ENCODE measurements at regions not wholly inside any gene's neighbourhood (a gene's known extent, or its start where the extent isn't known, plus 50 kb on each side); places are given as distances from the start of the nearest gene placed in this dataset.
"Not testable (repeated sequence)": the region's sequence is repeated elsewhere in the genome, so short reads cannot be mapped to it uniquely, and the experiment has no call there.

GRCh38 chr15:95194746-95195145 is 963.4 kb downstream of the MCTP2 start:
- H3K4me1 ChIP-seq (ENCODE audit: control insufficient read depth in 1 of 2, insufficient read depth in 2 of 2, low read length in 2 of 2): no peaks in the 10 kb centered on the region
- no peaks in the 10 kb centered on the region for H3K27me3 ChIP-seq (ENCODE audit: control insufficient read depth in 1 of 2, insufficient read depth in 2 of 2, low read length in 2 of 2)
- no peak overlapping the region for H3K27ac ChIP-seq (ENCODE audit: low read depth, low read length)
- no peak overlapping the region for H3K9ac ChIP-seq (ENCODE audit: low read depth in 1 of 2, low read length in 2 of 2)
- H3K4me3 ChIP-seq (ENCODE audit: low read depth in 1 of 2, low read length in 2 of 2): no peak overlapping the region
- no peaks in the 10 kb centered on the region for H3K36me3 ChIP-seq (ENCODE audit: control insufficient read depth in 1 of 2, insufficient read depth in 2 of 2, low read length in 2 of 2)
- H3K9me3 ChIP-seq (ENCODE audit: control insufficient read depth in 1 of 2, low read length in 2 of 2): no peaks in the 10 kb centered on the region

DNA sequence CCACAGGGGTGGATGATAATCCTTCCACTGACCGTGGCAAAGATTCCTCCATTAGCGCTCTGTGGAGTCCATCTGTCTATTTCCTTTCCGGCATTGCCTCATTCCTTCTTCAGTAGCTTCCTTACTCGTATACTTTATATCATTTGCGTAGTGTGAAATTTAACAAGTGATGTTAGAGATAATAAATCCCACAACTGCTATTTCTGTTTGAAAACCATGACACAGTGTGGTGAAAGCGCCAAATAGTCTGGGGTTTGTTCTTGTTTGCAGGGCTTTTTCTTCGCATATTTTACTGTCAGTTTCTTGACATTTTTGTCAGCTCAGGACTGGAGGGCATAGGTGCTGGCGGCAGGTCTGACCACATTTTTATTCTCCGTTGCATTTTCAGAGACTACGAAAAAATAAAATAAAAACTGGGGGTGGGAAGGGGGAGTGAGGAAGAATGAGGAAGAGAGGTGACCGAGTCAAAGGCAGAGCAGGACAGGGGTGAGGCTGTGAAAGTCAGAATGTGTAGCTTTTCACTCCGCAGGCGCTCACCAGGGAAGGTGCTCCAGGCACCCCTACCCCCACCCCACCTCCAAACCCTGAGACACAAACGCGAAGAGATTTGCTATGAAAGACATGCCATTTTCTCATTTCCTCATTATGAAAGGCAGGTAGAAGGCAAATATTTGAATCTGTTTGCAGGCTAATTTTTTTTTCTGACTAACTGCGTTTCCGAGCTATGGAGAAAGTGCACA is 965.0 kb downstream of the MCTP2 start:
- H3K4me3 ChIP-seq (ENCODE audit: low read depth in 1 of 2, low read length in 2 of 2): no peak overlapping the region
- H3K9ac ChIP-seq (ENCODE audit: low read depth in 1 of 2, low read length in 2 of 2): no peak overlapping the region

GRCh38 chr15:95202569-95203349 is 971.4 kb downstream of the MCTP2 start:
- no peaks in the 10 kb centered on the region for H3K36me3 ChIP-seq (ENCODE audit: control insufficient read depth in 1 of 2, insufficient read depth in 2 of 2, low read length in 2 of 2)

More for the DNA sequence above, 965.0 kb downstream of the MCTP2 start:
- H3K27ac ChIP-seq (ENCODE audit: low read depth, low read length): no peak overlapping the region
- peaks cover 0 to 4% of the 10 kb centered on the region in 2 donors for H3K9me3 ChIP-seq (ENCODE audit: control insufficient read depth in 1 of 2, low read length in 2 of 2)
- H3K27me3 ChIP-seq (ENCODE audit: control insufficient read depth in 1 of 2, insufficient read depth in 2 of 2, low read length in 2 of 2): no peaks in the 10 kb centered on the region
- no peaks in the 10 kb centered on the region for H3K36me3 ChIP-seq (ENCODE audit: control insufficient read depth in 1 of 2, insufficient read depth in 2 of 2, low read length in 2 of 2)
- no peaks in the 10 kb centered on the region for H3K4me1 ChIP-seq (ENCODE audit: control insufficient read depth in 1 of 2, insufficient read depth in 2 of 2, low read length in 2 of 2)

DNA sequence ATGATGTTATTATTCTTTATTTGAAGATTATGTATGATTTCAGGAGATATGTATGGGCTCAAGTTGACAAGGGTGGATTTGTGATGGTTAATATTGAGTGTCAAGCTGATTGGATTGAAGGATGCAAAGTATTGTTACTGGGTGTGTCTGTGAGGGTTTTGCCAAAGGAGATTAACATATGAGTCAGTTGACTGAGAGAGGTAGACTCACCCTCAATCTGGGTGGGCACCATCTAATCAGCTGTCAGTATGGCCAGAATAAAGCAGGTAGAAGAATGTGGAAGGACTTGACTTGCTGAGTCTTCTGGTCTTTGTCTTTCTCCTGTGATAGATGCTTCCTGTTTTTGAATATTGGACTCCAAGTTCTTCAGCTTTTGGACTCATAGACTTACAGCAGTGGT is 973.7 kb downstream of the MCTP2 start:
- Histone ChIP-seq H3K9ac (ENCODE audit: low read depth in 1 of 2, low read length in 2 of 2) (no peak overlapping the region), H3K27me3 (ENCODE audit: control insufficient read depth in 1 of 2, insufficient read depth in 2 of 2, low read length in 2 of 2) (no peaks in the 10 kb centered on the region), H3K4me3 (ENCODE audit: low read depth in 1 of 2, low read length in 2 of 2) (no peak overlapping the region), H3K4me1 (ENCODE audit: control insufficient read depth in 1 of 2, insufficient read depth in 2 of 2, low read length in 2 of 2) (no peaks in the 10 kb centered on the region), H3K9me3 (ENCODE audit: control insufficient read depth in 1 of 2, low read length in 2 of 2) (peaks cover 5 to 14% of the 10 kb centered on the region in 2 donors), H3K27ac (ENCODE audit: low read depth, low read length) (no peak overlapping the region), H3K36me3 (ENCODE audit: control insufficient read depth in 1 of 2, insufficient read depth in 2 of 2, low read length in 2 of 2) (no peaks in the 10 kb centered on the region)

More at GRCh38 chr15:95202569-95203349, 971.4 kb downstream of the MCTP2 start:
- Histone ChIP-seq H3K27me3 (ENCODE audit: control insufficient read depth in 1 of 2, insufficient read depth in 2 of 2, low read length in 2 of 2) (no peaks in the 10 kb centered on the region), H3K4me3 (ENCODE audit: low read depth in 1 of 2, low read length in 2 of 2) (no peak overlapping the region), H3K27ac (ENCODE audit: low read depth, low read length) (no peak overlapping the region), H3K9me3 (ENCODE audit: control insufficient read depth in 1 of 2, low read length in 2 of 2) (peaks cover 5 to 9% of the 10 kb centered on the region in 2 donors), H3K4me1 (ENCODE audit: control insufficient read depth in 1 of 2, insufficient read depth in 2 of 2, low read length in 2 of 2) (no peaks in the 10 kb centered on the region), H3K9ac (ENCODE audit: low read depth in 1 of 2, low read length in 2 of 2) (no peak overlapping the region)

- not testable (repeated sequence) for H3K4me3 ChIP-seq (ENCODE audit: low read depth in 1 of 2, low read length in 2 of 2); H3K9ac ChIP-seq (ENCODE audit: low read depth in 1 of 2, low read length in 2 of 2); H3K36me3 ChIP-seq (ENCODE audit: control insufficient read depth in 1 of 2, insufficient read depth in 2 of 2, low read length in 2 of 2); H3K27ac ChIP-seq (ENCODE audit: low read depth, low read length); H3K27me3 ChIP-seq (ENCODE audit: control insufficient read depth in 1 of 2, insufficient read depth in 2 of 2, low read length in 2 of 2); H3K4me1 ChIP-seq (ENCODE audit: control insufficient read depth in 1 of 2, insufficient read depth in 2 of 2, low read length in 2 of 2)
- H3K9me3 ChIP-seq (ENCODE audit: control insufficient read depth in 1 of 2, low read length in 2 of 2): peaks cover 5 to 13% of the 10 kb centered on the region in 2 donors
Observed at GRCh38 chr15:95205830-95206229, 974.5 kb downstream of the MCTP2 start.

GRCh38 chr15:95208071-95208470 is 976.7 kb downstream of the MCTP2 start:
- H3K27ac ChIP-seq (ENCODE audit: low read depth, low read length): no peak overlapping the region

DNA sequence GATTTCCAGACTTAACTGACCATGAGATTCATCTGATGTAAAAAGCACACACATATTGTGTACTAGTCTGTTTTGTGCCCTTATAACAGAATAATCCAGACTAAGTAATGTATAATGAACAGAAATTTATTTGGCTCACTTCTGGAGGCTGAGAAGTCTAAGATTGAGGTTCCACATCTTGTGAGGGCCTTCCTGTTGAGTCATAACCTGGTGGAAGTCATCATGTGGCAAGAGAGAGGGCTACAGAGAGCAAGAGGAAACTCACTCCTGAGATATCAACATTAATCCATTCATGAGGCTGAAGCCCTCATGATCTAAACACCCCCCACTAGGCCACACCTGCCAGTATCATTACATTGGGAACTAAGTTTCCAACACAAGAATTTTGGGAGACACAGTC is 977.6 kb downstream of the MCTP2 start:
- peaks cover 4 to 5% of the 10 kb centered on the region in 2 donors for H3K9me3 ChIP-seq (ENCODE audit: control insufficient read depth in 1 of 2, low read length in 2 of 2)
- H3K27me3 ChIP-seq (ENCODE audit: control insufficient read depth in 1 of 2, insufficient read depth in 2 of 2, low read length in 2 of 2): no peaks in the 10 kb centered on the region
- no peak overlapping the region for H3K27ac ChIP-seq (ENCODE audit: low read depth, low read length)
- no peaks in the 10 kb centered on the region for H3K4me1 ChIP-seq (ENCODE audit: control insufficient read depth in 1 of 2, insufficient read depth in 2 of 2, low read length in 2 of 2)
- H3K9ac ChIP-seq (ENCODE audit: low read depth in 1 of 2, low read length in 2 of 2): no peak overlapping the region
- H3K4me3 ChIP-seq (ENCODE audit: low read depth in 1 of 2, low read length in 2 of 2): no peak overlapping the region
- no peaks in the 10 kb centered on the region for H3K36me3 ChIP-seq (ENCODE audit: control insufficient read depth in 1 of 2, insufficient read depth in 2 of 2, low read length in 2 of 2)

More at GRCh38 chr15:95208071-95208470, 976.7 kb downstream of the MCTP2 start:
- H3K4me3 ChIP-seq (ENCODE audit: low read depth in 1 of 2, low read length in 2 of 2): no peak overlapping the region
- H3K27me3 ChIP-seq (ENCODE audit: control insufficient read depth in 1 of 2, insufficient read depth in 2 of 2, low read length in 2 of 2): no peaks in the 10 kb centered on the region
- H3K36me3 ChIP-seq (ENCODE audit: control insufficient read depth in 1 of 2, insufficient read depth in 2 of 2, low read length in 2 of 2): no peaks in the 10 kb centered on the region
- peaks cover 4 to 5% of the 10 kb centered on the region in 2 donors for H3K9me3 ChIP-seq (ENCODE audit: control insufficient read depth in 1 of 2, low read length in 2 of 2)
- H3K9ac ChIP-seq (ENCODE audit: low read depth in 1 of 2, low read length in 2 of 2): no peak overlapping the region
- H3K4me1 ChIP-seq (ENCODE audit: control insufficient read depth in 1 of 2, insufficient read depth in 2 of 2, low read length in 2 of 2): no peaks in the 10 kb centered on the region

DNA sequence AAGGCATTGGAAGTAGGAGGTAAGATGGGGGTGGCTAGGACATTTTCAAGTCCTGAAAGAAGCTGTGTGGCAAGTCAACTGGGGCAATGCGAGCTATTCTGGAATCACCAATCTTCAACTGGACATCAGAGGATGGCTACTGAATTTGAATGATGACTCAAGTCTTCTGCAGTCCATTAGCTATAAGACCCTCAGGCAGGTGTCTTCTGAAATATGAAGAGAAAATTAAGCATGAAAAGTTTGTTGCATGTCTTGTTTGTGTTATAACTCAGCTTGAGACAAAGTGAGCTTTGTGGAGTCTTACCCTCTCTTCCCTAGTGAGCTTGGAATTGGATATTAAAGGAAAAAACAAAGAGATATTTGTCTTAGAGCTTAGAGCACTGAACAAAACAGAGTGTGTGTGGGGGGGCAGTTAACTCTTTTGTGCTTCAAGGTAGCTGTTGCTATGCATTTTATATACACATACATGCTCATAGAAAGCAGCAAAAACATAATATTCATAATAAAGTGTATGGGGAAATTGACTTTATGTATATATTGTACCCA is 979.1 kb downstream of the MCTP2 start:
- H3K9me3 ChIP-seq (ENCODE audit: control insufficient read depth in 1 of 2, low read length in 2 of 2): peaks cover 4 to 5% of the 10 kb centered on the region in 2 donors
- no peaks in the 10 kb centered on the region for H3K36me3 ChIP-seq (ENCODE audit: control insufficient read depth in 1 of 2, insufficient read depth in 2 of 2, low read length in 2 of 2)
- no peak overlapping the region for H3K27ac ChIP-seq (ENCODE audit: low read depth, low read length)

GRCh38 chr15:95215017-95215416 is 983.7 kb downstream of the MCTP2 start:
- H3K4me3 ChIP-seq (ENCODE audit: low read depth in 1 of 2, low read length in 2 of 2): no peak overlapping the region

More for the DNA sequence above, 979.1 kb downstream of the MCTP2 start:
- H3K4me3 ChIP-seq (ENCODE audit: low read depth in 1 of 2, low read length in 2 of 2): no peak overlapping the region
- H3K27me3 ChIP-seq (ENCODE audit: control insufficient read depth in 1 of 2, insufficient read depth in 2 of 2, low read length in 2 of 2): no peaks in the 10 kb centered on the region
- no peaks in the 10 kb centered on the region for H3K4me1 ChIP-seq (ENCODE audit: control insufficient read depth in 1 of 2, insufficient read depth in 2 of 2, low read length in 2 of 2)
- no peak overlapping the region for H3K9ac ChIP-seq (ENCODE audit: low read depth in 1 of 2, low read length in 2 of 2)

GRCh38 chr15:95226835-95227234 is 995.5 kb downstream of the MCTP2 start:
- Histone ChIP-seq H3K9me3 (ENCODE audit: control insufficient read depth in 1 of 2, low read length in 2 of 2) (peaks cover 0 to 7% of the 10 kb centered on the region in 2 donors), H3K9ac (ENCODE audit: low read depth in 1 of 2, low read length in 2 of 2) (no peak overlapping the region), H3K27ac (ENCODE audit: low read depth, low read length) (no peak overlapping the region), H3K36me3 (ENCODE audit: control insufficient read depth in 1 of 2, insufficient read depth in 2 of 2, low read length in 2 of 2) (no peaks in the 10 kb centered on the region), H3K4me1 (ENCODE audit: control insufficient read depth in 1 of 2, insufficient read depth in 2 of 2, low read length in 2 of 2) (no peaks in the 10 kb centered on the region), H3K27me3 (ENCODE audit: control insufficient read depth in 1 of 2, insufficient read depth in 2 of 2, low read length in 2 of 2) (no peaks in the 10 kb centered on the region), H3K4me3 (ENCODE audit: low read depth in 1 of 2, low read length in 2 of 2) (no peak overlapping the region)

More at GRCh38 chr15:95215017-95215416, 983.7 kb downstream of the MCTP2 start:
- Histone ChIP-seq H3K27ac (ENCODE audit: low read depth, low read length) (no peak overlapping the region), H3K36me3 (ENCODE audit: control insufficient read depth in 1 of 2, insufficient read depth in 2 of 2, low read length in 2 of 2) (no peaks in the 10 kb centered on the region), H3K9ac (ENCODE audit: low read depth in 1 of 2, low read length in 2 of 2) (no peak overlapping the region), H3K9me3 (ENCODE audit: control insufficient read depth in 1 of 2, low read length in 2 of 2) (no peaks in the 10 kb centered on the region), H3K27me3 (ENCODE audit: control insufficient read depth in 1 of 2, insufficient read depth in 2 of 2, low read length in 2 of 2) (no peaks in the 10 kb centered on the region), H3K4me1 (ENCODE audit: control insufficient read depth in 1 of 2, insufficient read depth in 2 of 2, low read length in 2 of 2) (no peaks in the 10 kb centered on the region)

All from duodenal mucosa (tissue), 2 donors.